RWPE1 (cell line): ENCODE measurements at regions not wholly inside any gene's neighbourhood (a gene's known extent, or its start where the extent isn't known, plus 50 kb on each side); places are given as distances from the start of the nearest gene placed in this dataset.

Experiments
- CTCF ChIA-PET: fragments of 350-600 bp; sonication (Branson Sonifier 250); formaldehyde crosslinking; extraction: SDS; loops from one replicate; lab custom pipeline; 2021; lab: Yijun Ruan, JAX
- POLR2A ChIA-PET: fragments of 400-600 bp; formaldehyde crosslinking; extraction: SDS; loops from one replicate; lab custom pipeline; 2020; ENCODE audit warnings: antibody characterized with exemption; ENCODE audit not compliant: low non-redundant PET; lab: Yijun Ruan, JAX
- DNase-seq: peaks from one replicate; pipeline ENCODE4 v3.0.0; 2012; ENCODE audit warnings: low spot score
- H3K27ac ChIP-seq: fragments of 450-650 bp; 2 replicates; pipeline ENCODE4 v1.5.1; 2017
- TF ChIP-seq, protein P1 (sequence below): fragments of 450-650 bp; conservative IDR thresholded peaks from 2 replicates; pipeline ENCODE4 v1.5.1; 2017; ENCODE audit warnings: low read depth, mild to moderate bottlenecking

DNA sequence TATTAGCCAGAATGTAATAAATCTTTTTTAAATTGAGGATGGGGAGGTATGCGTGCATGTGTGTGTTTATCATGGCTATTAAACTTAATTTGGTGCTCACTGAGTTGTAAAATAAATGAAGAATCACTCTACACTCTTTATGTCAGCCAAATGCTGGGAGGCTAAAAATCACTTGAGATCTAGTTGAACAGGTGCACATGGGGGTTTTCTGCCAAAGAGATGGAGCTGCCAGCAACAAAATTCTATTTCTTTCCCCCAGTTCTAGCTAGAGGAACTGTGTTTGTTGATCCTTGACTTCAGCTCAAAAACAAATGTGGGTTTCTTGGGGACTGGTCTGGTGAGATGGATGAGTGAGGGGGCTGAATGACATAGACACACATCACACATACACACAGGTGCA, 183.3 kb upstream of the BTBD3 start:
- POLR2A ChIA-PET = no interaction called here
- CTCF ChIA-PET = no interaction called here
- TF ChIP-seq, protein P1, sequence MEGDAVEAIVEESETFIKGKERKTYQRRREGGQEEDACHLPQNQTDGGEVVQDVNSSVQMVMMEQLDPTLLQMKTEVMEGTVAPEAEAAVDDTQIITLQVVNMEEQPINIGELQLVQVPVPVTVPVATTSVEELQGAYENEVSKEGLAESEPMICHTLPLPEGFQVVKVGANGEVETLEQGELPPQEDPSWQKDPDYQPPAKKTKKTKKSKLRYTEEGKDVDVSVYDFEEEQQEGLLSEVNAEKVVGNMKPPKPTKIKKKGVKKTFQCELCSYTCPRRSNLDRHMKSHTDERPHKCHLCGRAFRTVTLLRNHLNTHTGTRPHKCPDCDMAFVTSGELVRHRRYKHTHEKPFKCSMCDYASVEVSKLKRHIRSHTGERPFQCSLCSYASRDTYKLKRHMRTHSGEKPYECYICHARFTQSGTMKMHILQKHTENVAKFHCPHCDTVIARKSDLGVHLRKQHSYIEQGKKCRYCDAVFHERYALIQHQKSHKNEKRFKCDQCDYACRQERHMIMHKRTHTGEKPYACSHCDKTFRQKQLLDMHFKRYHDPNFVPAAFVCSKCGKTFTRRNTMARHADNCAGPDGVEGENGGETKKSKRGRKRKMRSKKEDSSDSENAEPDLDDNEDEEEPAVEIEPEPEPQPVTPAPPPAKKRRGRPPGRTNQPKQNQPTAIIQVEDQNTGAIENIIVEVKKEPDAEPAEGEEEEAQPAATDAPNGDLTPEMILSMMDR = no peak
- no peak for DNase-seq
- H3K27ac ChIP-seq = no peak overlapping the region

DNA sequence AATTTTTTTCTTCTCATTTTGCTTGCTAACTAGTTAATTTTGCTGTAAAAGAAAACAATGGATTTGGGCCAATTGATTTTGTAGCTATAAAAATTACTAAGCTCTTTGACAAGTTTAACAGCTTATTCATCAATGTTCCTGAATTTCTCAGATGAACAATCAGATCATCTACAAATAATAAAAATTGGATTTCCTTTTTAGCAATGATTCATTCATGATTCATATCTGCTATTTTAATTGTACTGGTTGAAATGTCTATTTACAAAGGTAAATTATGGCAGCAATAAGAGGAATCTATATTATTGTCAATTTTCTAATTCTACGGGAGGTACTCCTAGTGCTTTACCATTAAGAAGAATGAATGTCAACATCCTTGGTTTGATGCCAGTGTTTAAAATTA, 178.8 kb upstream of the BTBD3 start:
- H3K27ac ChIP-seq = no peak overlapping the region
- TF ChIP-seq, protein P1 = no peak
- peak; percentile 13 for DNase-seq
- CTCF ChIA-PET = no interaction called here
- POLR2A ChIA-PET = no interaction called here

DNA sequence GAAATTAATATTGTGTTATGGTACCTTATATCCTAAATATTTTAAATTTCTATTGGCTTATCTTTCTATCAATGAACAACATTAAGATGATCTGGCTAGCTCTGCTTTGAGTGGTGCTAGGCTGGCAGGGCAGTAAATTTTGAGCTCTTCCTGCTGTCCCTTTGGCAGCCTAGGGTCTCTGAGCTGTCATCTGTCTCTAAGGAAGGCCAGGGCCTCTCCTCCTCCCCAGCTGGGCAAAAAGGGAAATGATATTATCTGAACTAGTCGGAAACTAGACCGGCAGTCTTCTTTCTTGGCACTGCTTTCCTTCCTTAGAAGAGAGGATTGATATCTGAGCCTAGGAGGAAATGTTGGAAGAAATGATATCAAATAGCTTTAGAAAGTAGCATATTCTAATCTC, 176.7 kb upstream of the BTBD3 start:
- POLR2A ChIA-PET = no interaction called here
- CTCF ChIA-PET = no interaction called here
- H3K27ac ChIP-seq = no peak overlapping the region
- no peak for DNase-seq
- TF ChIP-seq, protein P1 = no peak

DNA sequence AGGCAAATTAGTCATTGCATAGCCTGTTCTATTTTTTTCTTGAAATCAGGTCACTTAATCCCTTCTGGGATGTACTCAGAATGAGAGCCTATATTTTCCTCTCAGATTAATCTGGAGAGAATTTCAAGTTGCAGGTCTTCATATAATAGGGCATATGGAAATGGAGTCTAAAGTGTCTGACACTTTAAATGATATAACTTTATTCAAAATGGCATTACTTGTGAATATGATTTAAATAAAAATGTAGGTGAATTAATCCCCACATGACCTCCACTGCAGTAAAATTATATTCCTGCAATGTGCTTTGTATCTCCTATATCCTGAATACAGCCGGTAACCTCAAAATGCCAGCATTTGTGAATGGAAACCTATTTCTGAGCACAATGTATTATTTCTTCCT, 172.5 kb upstream of the BTBD3 start:
- ChIA-PET POLR2A (no interaction called here), CTCF (no interaction called here)
- H3K27ac ChIP-seq = no peak overlapping the region
- TF ChIP-seq, protein P1 = no peak
- DNase-seq = no peak

DNA sequence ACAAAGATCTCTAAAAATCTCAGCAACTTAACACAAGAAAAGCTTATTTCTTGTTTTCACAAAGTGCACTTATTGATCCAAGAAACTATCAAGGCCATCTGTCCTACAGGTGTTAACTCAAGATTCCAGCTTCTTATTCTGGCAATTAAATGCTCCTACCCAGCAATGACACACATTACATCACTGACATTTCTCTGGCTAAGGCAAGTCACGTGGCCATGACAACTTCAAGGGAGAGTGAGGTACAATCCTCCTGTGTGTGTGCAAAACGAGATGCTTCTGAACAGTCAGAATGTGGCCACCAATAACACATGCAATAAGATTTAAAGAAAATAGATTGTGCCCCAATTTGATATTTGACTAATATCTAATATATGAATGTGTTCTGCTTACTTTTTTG, 169.3 kb upstream of the BTBD3 start:
- CTCF ChIA-PET = no interaction called here

DNA sequence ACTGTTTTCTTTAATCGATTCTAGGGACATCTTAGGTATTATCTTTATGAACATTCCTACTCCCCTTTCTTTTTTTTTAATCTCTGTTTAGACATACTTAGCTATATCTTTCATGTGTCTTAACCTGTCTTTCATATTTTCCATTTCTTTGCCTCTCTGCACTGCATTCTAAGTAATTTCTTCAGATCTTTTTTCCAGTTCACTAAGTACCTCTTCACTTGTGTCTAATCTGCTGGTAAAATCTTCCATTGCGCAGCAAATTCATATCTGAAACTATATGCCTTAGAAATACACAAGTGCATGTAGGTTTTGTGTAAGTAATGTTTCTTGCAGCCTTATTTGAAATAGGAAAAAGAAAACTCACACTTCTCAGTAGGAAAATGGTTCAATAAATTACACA, 165.4 kb upstream of the BTBD3 start:
- DNase-seq = no peak
- TF ChIP-seq, protein P1 = no peak
- H3K27ac ChIP-seq = no peak overlapping the region
- CTCF ChIA-PET = no interaction called here
- POLR2A ChIA-PET = no interaction called here

More for the DNA sequence above, 169.3 kb upstream of the BTBD3 start:
- DNase-seq = no peak
- POLR2A ChIA-PET = no interaction called here
- no peak overlapping the region for H3K27ac ChIP-seq
- TF ChIP-seq, protein P1 = no peak

DNA sequence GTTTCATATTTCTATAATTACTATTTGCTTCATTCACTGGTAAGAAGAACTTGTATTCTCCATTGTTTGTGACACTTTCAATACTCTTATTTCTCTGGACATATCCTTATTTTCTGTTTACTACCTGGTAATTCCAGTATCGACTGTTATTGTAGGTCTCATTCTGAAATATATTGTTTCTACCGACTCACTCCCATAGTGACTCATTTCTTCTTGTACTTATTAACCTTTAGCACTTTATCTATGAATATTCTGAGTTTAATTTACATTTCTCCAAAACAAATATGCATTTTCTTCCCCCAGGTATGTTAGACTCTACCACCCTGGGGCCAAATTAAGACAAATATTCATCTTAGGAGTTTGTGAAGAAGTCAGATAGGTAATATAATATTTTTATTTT, 164.5 kb upstream of the BTBD3 start:
- TF ChIP-seq, protein P1 = no peak
- no peak for DNase-seq
- ChIA-PET POLR2A (no interaction called here), CTCF (no interaction called here)
- no peak overlapping the region for H3K27ac ChIP-seq
